GM18499 (cell line): ENCODE measurements at regions not wholly inside any gene's neighbourhood (a gene's known extent, or its start where the extent isn't known, plus 50 kb on each side); places are given as distances from the start of the nearest gene placed in this dataset.
"Not testable (repeated sequence)": the region's sequence is repeated elsewhere in the genome, so short reads cannot be mapped to it uniquely, and the experiment has no call there.

Source experiments
- ATAC-seq: cut with Tn5 transposase; IDR thresholded peaks from one replicate; pipeline ENCODE4 v1.9.1; 2021; ENCODE audit warnings: moderate number of reproducible peaks; ENCODE audit not compliant: insufficient read depth, unreplicated experiment

GRCh38 chr13:30072818-30073186 is 222.4 kb upstream of the UBL3 start:
- ATAC-seq: no peak

GRCh38 chr13:30071969-30072817 is 221.8 kb upstream of the UBL3 start:
- ATAC-seq: no peak

- ATAC-seq: no peak
Observed at GRCh38 chr13:30065181-30065580, 214.8 kb upstream of the UBL3 start.

- ATAC-seq: no peak
Observed at GRCh38 chr13:30063892-30064291, 213.5 kb upstream of the UBL3 start.

- ATAC-seq: no peak
Observed at GRCh38 chr13:30061217-30061616, 210.8 kb upstream of the UBL3 start.

- no peak for ATAC-seq
Observed at GRCh38 chr13:30058429-30058828, 208.0 kb upstream of the UBL3 start.

- not testable (repeated sequence) for ATAC-seq
Observed at GRCh38 chr13:30054546-30054945, 204.1 kb upstream of the UBL3 start.

- ATAC-seq: no peak
Observed at GRCh38 chr13:30053939-30054338, 203.5 kb upstream of the UBL3 start.

- ATAC-seq: no peak
Observed at GRCh38 chr13:30052120-30052519, 201.7 kb upstream of the UBL3 start.

GRCh38 chr13:30051531-30052060 is 201.2 kb upstream of the UBL3 start:
- no peak for ATAC-seq

GRCh38 chr13:30049692-30050091 is 199.3 kb upstream of the UBL3 start:
- ATAC-seq: no peak

- no peak for ATAC-seq
Observed at GRCh38 chr13:30047154-30047874, 196.9 kb upstream of the UBL3 start.

- no peak for ATAC-seq
Observed at GRCh38 chr13:30045916-30046704, 195.7 kb upstream of the UBL3 start.

GRCh38 chr13:30044932-30045331 is 194.5 kb upstream of the UBL3 start:
- no peak for ATAC-seq

- ATAC-seq: no peak
Observed at GRCh38 chr13:30043631-30043925, 193.2 kb upstream of the UBL3 start.

GRCh38 chr13:30042891-30043630 is 192.6 kb upstream of the UBL3 start:
- ATAC-seq: no peak

GRCh38 chr13:30042272-30042671 is 191.9 kb upstream of the UBL3 start:
- no peak for ATAC-seq

GRCh38 chr13:30039511-30039911 is 189.1 kb upstream of the UBL3 start:
- no peak for ATAC-seq

- ATAC-seq: no peak
Observed at GRCh38 chr13:30038884-30039283, 188.5 kb upstream of the UBL3 start.

GRCh38 chr13:30037766-30038165 is 187.3 kb upstream of the UBL3 start:
- no peak for ATAC-seq
